Ectodermal cell (in vitro differentiated cells): ENCODE measurements at regions not wholly inside any gene's neighbourhood (a gene's known extent, or its start where the extent isn't known, plus 50 kb on each side); places are given as distances from the start of the nearest gene placed in this dataset.

Experiments
- H3K27ac ChIP-seq: 2 replicates; pipeline ENCODE4 v1.7.0; 2013; ENCODE audit warnings: mild to moderate bottlenecking, low read depth, low read length; ENCODE audit not compliant: insufficient read depth, poor library complexity, severe bottlenecking
- H3K27me3 ChIP-seq: 2 replicates; pipeline ENCODE4 v1.7.0; 2013; ENCODE audit warnings: mild to moderate bottlenecking, low read length; ENCODE audit not compliant: insufficient read depth, control insufficient read depth, poor library complexity, severe bottlenecking
- H3K36me3 ChIP-seq: one replicate; pipeline ENCODE4 v1.7.0; 2013; ENCODE audit warnings: low read length; ENCODE audit not compliant: control insufficient read depth, insufficient read depth
- H3K4me1 ChIP-seq: one replicate; pipeline ENCODE4 v1.7.0; 2013; ENCODE audit warnings: low read length; ENCODE audit not compliant: control insufficient read depth, insufficient read depth
- H3K4me3 ChIP-seq: 2 replicates; pipeline ENCODE4 v1.7.0; 2013; ENCODE audit warnings: low read depth, low read length, control low read depth; ENCODE audit not compliant: insufficient read depth
- H3K9me3 ChIP-seq: 2 replicates; pipeline ENCODE4 v1.7.0; 2013; ENCODE audit warnings: mild to moderate bottlenecking, low read length, moderate library complexity; ENCODE audit not compliant: control insufficient read depth
- WGBS, 2 experiments: methylation state at CpG; one replicate each; pipeline ENCODE4 v1.1.7; 2013; ENCODE audit warnings: missing lambda C conversion rate in 2 of 2; 5-methylcytosine and 5-hydroxymethylcytosine counted together

DNA sequence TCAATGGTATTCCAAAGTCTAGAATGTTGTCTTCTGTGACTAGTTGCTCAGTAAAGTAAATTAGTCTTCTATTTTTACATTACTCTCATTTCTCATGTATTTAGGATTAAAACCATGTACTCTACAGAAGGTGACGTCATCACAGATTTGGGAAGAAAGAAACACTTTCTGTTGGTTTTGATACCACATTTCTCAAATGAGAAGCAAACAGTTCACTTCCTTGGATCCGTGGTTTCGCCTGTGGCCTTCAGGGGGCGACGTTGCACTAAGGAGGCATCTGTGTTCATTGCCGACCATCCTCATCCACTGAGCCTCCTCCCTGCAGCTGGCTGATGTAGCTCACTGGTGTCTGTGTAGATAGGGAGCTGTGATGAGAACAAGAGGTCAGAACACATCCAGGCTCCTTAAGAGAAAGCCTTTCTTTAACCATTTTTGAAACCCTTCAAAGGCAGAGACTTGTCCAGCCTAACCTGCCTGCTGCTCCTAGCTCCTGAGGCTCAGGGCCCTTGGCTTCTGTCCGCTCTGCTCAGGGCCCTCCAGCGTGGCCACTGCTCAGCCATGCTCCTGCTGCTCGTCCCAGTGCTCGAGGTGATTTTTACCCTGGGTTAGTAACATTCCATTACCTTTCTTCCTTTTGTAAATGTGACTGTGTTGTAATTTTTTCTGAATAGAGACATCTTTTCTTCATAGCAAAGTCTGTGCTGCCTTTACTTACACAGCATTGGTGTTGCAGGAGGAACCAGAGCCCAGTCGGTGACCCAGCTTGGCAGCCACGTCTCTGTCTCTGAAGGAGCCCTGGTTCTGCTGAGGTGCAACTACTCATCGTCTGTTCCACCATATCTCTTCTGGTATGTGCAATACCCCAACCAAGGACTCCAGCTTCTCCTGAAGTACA, 220.6 kb upstream of the OR4E1 start:
- Histone ChIP-seq H3K4me1 (no peaks in the 10 kb centered on the region), H3K36me3 (no peaks in the 10 kb centered on the region), H3K27me3 (no peaks in the 10 kb centered on the region), H3K4me3 (no peak overlapping the region), H3K9me3 (no peaks in the 10 kb centered on the region), H3K27ac (no peak overlapping the region)
- 52 to 53% methylated on average over 13 of the region's 13 CpGs for WGBS, 2 experiments

DNA sequence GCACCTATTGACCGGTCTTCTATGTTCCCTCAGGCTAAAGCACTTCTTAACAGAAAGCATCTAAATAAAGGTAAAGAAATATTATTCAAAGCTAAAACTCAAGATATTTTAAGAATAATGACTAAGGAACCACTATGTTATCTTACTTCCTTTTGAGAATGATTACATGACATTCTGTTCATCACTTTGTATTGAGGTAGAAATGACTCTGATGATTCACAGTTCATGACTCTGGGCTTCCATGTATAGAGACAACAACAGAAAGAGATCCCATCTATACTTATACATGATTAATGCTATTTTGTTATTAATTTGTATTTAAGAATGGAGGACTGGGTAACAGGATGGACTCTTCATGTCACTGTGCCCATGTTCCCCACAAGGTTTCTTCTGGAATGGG, 218.3 kb upstream of the OR4E1 start:
- Histone ChIP-seq H3K9me3 (no peaks in the 10 kb centered on the region), H3K27me3 (no peaks in the 10 kb centered on the region), H3K4me3 (no peak overlapping the region), H3K36me3 (no peaks in the 10 kb centered on the region), H3K27ac (no peak overlapping the region), H3K4me1 (no peaks in the 10 kb centered on the region)
- WGBS, 2 experiments, result 100% methylated on average over 1 of the region's 1 CpG; no CpG with 5 or more reads in 1 of the 2 experiments

GRCh38 chr14:21884995-21885394, 211.4 kb upstream of the OR4E1 start:
- Histone ChIP-seq H3K27me3 (no peaks in the 10 kb centered on the region), H3K4me1 (no peaks in the 10 kb centered on the region), H3K9me3 (no peaks in the 10 kb centered on the region), H3K36me3 (no peaks in the 10 kb centered on the region), H3K27ac (no peak overlapping the region), H3K4me3 (no peak overlapping the region)

DNA sequence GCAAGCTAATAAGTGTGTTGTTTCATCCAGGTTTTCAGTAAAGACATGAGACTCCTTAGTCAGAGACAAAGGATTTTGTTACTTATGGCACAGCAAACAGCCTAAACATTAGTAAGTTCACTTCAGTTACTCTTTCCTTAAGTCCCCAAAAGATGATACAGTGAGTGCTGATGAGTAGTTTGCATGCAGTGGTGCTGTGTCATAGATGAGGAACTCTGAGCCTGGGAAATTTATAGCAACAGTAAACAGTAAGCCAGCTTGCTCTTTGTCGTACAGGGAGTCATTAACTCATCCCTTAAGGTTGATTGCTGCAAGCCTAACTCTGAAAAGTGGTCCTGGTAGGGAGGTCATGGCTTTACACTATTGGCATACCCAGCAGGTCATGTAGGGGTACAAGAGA, 208.6 kb upstream of the OR4E1 start:
- WGBS, 2 experiments, result 75% methylated on average over 1 of the region's 1 CpG
- Histone ChIP-seq H3K27me3 (no peaks in the 10 kb centered on the region), H3K4me3 (no peak overlapping the region), H3K9me3 (no peaks in the 10 kb centered on the region), H3K4me1 (no peaks in the 10 kb centered on the region), H3K27ac (no peak overlapping the region), H3K36me3 (no peaks in the 10 kb centered on the region)

DNA sequence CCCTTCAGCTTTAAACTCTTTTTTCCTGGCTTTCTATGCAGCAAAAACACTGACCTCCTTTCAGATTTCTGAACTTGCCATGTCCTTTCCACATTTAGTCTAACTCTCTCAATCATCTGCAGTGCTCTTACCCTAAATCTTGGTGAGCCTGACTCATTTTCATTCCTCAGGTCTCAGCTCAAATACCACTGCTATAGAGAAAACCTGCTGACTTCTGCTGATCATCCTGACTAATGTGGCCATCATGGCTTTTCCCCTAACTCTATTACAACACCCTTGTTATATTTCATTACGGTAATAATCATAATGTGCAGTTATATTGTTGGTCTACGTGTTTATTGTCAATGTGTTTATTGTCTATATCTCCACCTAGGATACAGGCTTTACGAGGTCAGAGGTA, 207.3 kb upstream of the OR4E1 start:
- 88% methylated on average over 3 of the region's 3 CpGs; no CpG with 5 or more reads in 1 of the 2 experiments for WGBS, 2 experiments
- H3K4me1 ChIP-seq, result no peaks in the 10 kb centered on the region

GRCh38 chr14:21875791-21876190, 202.2 kb upstream of the OR4E1 start:
- Histone ChIP-seq H3K9me3 (no peaks in the 10 kb centered on the region), H3K27me3 (peaks cover 11% of the 10 kb centered on the region), H3K36me3 (no peaks in the 10 kb centered on the region), H3K4me1 (no peaks in the 10 kb centered on the region), H3K27ac (no peak overlapping the region), H3K4me3 (no peak overlapping the region)
- 75 to 90% methylated on average over 2 of the region's 2 CpGs for WGBS, 2 experiments

More for the DNA sequence above, 207.3 kb upstream of the OR4E1 start:
- Histone ChIP-seq H3K4me3 (no peak overlapping the region), H3K36me3 (no peaks in the 10 kb centered on the region), H3K27ac (no peak overlapping the region), H3K9me3 (no peaks in the 10 kb centered on the region), H3K27me3 (no peaks in the 10 kb centered on the region)

GRCh38 chr14:21874946-21875345, 201.3 kb upstream of the OR4E1 start:
- WGBS, 2 experiments, result 91 to 100% methylated on average over 1 of the region's 1 CpG
- Histone ChIP-seq H3K9me3 (no peaks in the 10 kb centered on the region), H3K27ac (no peak overlapping the region), H3K4me1 (no peaks in the 10 kb centered on the region), H3K4me3 (no peak overlapping the region), H3K36me3 (no peaks in the 10 kb centered on the region), H3K27me3 (peaks cover 11% of the 10 kb centered on the region)

DNA sequence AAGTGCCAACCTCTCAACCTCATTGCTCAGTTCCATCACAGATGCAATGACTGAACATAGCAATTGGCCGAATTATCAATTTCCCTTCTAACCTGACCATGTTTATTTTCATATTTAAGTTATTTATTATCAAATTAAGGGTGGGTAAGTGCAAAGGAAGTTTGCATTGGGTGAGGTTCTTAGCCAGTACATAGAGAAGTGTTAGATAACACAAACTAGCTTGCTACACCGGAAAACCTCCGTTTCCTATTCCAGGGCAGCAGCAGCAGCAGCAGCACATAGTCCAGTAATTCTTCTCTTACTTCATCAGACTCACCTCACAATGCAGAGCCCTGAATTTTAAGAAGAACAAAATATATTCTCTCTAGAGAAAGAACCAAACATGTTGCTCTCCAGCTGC, 200.5 kb upstream of the OR4E1 start:
- H3K27me3 ChIP-seq, result peaks cover 11% of the 10 kb centered on the region
- no peaks in the 10 kb centered on the region for H3K9me3 ChIP-seq
- no peaks in the 10 kb centered on the region for H3K36me3 ChIP-seq
- H3K4me1 ChIP-seq, result no peaks in the 10 kb centered on the region
- H3K27ac ChIP-seq, result no peak overlapping the region
- H3K4me3 ChIP-seq, result no peak overlapping the region
- 82 to 92% methylated on average over 2 to 3 of the region's 3 CpGs for WGBS, 2 experiments

DNA sequence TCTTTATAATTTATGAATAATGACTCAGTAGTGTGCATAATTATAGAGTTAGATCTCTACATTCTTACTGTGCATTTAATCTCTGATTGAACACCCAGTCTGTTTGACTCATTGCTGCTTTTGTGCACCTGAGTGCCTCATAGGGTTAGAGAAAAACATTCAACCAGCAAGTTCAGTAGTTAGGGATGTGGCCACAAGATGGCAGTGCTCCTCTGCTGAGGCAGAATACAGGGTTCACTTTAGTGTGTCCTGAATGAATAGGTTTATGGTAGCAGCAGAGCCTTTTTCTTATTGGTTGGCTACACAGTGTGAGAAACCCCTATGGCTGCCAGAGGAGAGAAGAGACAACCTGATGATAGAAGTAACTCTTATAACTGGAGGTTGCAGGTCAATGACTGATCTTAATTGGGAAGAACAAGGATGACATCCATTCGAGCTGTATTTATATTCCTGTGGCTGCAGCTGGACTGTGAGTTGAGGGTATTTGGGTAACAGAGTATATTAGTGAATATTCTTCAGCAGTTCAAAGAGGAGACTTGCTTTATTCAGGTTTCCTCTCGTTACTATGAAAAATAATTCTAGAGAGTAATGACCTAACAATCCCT, 194.9 kb upstream of the OR4E1 start:
- H3K36me3 ChIP-seq, result no peaks in the 10 kb centered on the region

GRCh38 chr14:21867541-21867940, 193.9 kb upstream of the OR4E1 start:
- H3K4me1 ChIP-seq, result no peaks in the 10 kb centered on the region
- no peaks in the 10 kb centered on the region for H3K9me3 ChIP-seq
- no peaks in the 10 kb centered on the region for H3K36me3 ChIP-seq
- no peak overlapping the region for H3K4me3 ChIP-seq
- H3K27ac ChIP-seq, result no peak overlapping the region
- no peaks in the 10 kb centered on the region for H3K27me3 ChIP-seq

More for the DNA sequence above, 194.9 kb upstream of the OR4E1 start:
- WGBS, 2 experiments, result 96 to 100% methylated on average over 1 of the region's 2 CpGs
- Histone ChIP-seq H3K4me3 (no peak overlapping the region), H3K27ac (no peak overlapping the region), H3K9me3 (no peaks in the 10 kb centered on the region), H3K27me3 (no peaks in the 10 kb centered on the region), H3K4me1 (no peaks in the 10 kb centered on the region)
